Sigmoid colon (tissue), 4 donors: ENCODE measurements at regions not wholly inside any gene's neighbourhood (a gene's known extent, or its start where the extent isn't known, plus 50 kb on each side); places are given as distances from the start of the nearest gene placed in this dataset.

Source experiments
- CTCF ChIP-seq, 4 experiments: fragments of 450-650 bp in 3 of 4; fragments of 200-600 bp in 1 of 4; IDR thresholded peaks; one replicate each; pipeline ENCODE4 v1.5.1; 2016 to 2019; ENCODE audit warnings: antibody characterized with exemption in 4 of 4, mild to moderate bottlenecking in 3 of 4, moderate library complexity in 2 of 4
- EP300 ChIP-seq, 4 donors: sonication (generic); formaldehyde crosslinking; IDR thresholded peaks; one replicate each; pipeline ENCODE4 v1.6.1; 2017; ENCODE audit warnings: antibody characterized with exemption in 4 of 4
- POLR2A ChIP-seq, 2 donors: fragments of 450-650 bp; IDR thresholded peaks; one replicate each; pipeline ENCODE4 v1.6.1; 2016; ENCODE audit warnings: antibody characterized with exemption in 2 of 2, mild to moderate bottlenecking in 2 of 2, moderate library complexity in 2 of 2
- POLR2AphosphoS5 ChIP-seq, 4 donors: sonication (generic); formaldehyde crosslinking; IDR thresholded peaks; one replicate each; pipeline ENCODE4 v1.6.1; 2017; ENCODE audit warnings: antibody characterized with exemption in 4 of 4

GRCh38 chr10:31659665-31660064, 269.0 kb downstream of the ARHGAP12 start:
- no peak for TF ChIP-seq POLR2AphosphoS5 (IDR thresholded peaks at IDR 0.05)
- no peak for TF ChIP-seq CTCF (IDR thresholded peaks at IDR 0.05)
- TF ChIP-seq POLR2A (IDR thresholded peaks at IDR 0.05), result no peak
- no peak for TF ChIP-seq EP300 (IDR thresholded peaks at IDR 0.05)
